ENCODE measurements at regions not wholly inside any gene's neighbourhood (a gene's known extent, or its start where the extent isn't known, plus 50 kb on each side); places are given as distances from the start of the nearest gene placed in this dataset.

GRCh38 chr10:43880160-43880559, 231.5 kb upstream of the ZNF32 start:
- no peaks in the 10 kb centered on the region for H3K9me3 Mint-ChIP-seq
- no peaks in the 10 kb centered on the region for H3K36me3 Mint-ChIP-seq
- no peak overlapping the region for H3K4me3 Mint-ChIP-seq
- no peaks in the 10 kb centered on the region for H3K4me1 Mint-ChIP-seq
- H3K27ac Mint-ChIP-seq: no peak overlapping the region
- H3K27me3 Mint-ChIP-seq: no peaks in the 10 kb centered on the region
- ATAC-seq: no peak

- Mint-ChIP-seq H3K4me1 (no peaks in the 10 kb centered on the region), H3K4me3 (no peak overlapping the region), H3K27ac (no peak overlapping the region), H3K36me3 (no peaks in the 10 kb centered on the region), H3K27me3 (no peaks in the 10 kb centered on the region), H3K9me3 (no peaks in the 10 kb centered on the region)
- no peak for ATAC-seq
Observed at GRCh38 chr10:43879742-43880141, 231.1 kb upstream of the ZNF32 start.

- H3K27me3 Mint-ChIP-seq: no peaks in the 10 kb centered on the region
- no peaks in the 10 kb centered on the region for H3K4me1 Mint-ChIP-seq
- ATAC-seq: no peak
- H3K36me3 Mint-ChIP-seq: no peaks in the 10 kb centered on the region
- no peak overlapping the region for H3K4me3 Mint-ChIP-seq
- H3K27ac Mint-ChIP-seq: no peak overlapping the region
- no peaks in the 10 kb centered on the region for H3K9me3 Mint-ChIP-seq
Observed at GRCh38 chr10:43879162-43879561, 230.5 kb upstream of the ZNF32 start.

- ATAC-seq: no peak
- H3K9me3 Mint-ChIP-seq: no peaks in the 10 kb centered on the region
- no peak overlapping the region for H3K27ac Mint-ChIP-seq
- no peaks in the 10 kb centered on the region for H3K36me3 Mint-ChIP-seq
- H3K4me1 Mint-ChIP-seq: no peaks in the 10 kb centered on the region
- no peaks in the 10 kb centered on the region for H3K27me3 Mint-ChIP-seq
- no peak overlapping the region for H3K4me3 Mint-ChIP-seq
Observed at GRCh38 chr10:43878386-43878785, 229.7 kb upstream of the ZNF32 start.

GRCh38 chr10:43876976-43877375, 228.3 kb upstream of the ZNF32 start:
- no peaks in the 10 kb centered on the region for H3K36me3 Mint-ChIP-seq
- ATAC-seq: no peak
- no peak overlapping the region for H3K4me3 Mint-ChIP-seq
- no peak overlapping the region for H3K27ac Mint-ChIP-seq
- no peaks in the 10 kb centered on the region for H3K4me1 Mint-ChIP-seq
- H3K27me3 Mint-ChIP-seq: no peaks in the 10 kb centered on the region
- H3K9me3 Mint-ChIP-seq: no peaks in the 10 kb centered on the region

GRCh38 chr10:43874984-43875383, 226.3 kb upstream of the ZNF32 start:
- Mint-ChIP-seq H3K4me3 (no peak overlapping the region), H3K9me3 (no peaks in the 10 kb centered on the region), H3K27me3 (no peaks in the 10 kb centered on the region), H3K4me1 (no peaks in the 10 kb centered on the region), H3K27ac (no peak overlapping the region), H3K36me3 (no peaks in the 10 kb centered on the region)
- no peak for ATAC-seq

GRCh38 chr10:43873717-43874116, 225.0 kb upstream of the ZNF32 start:
- Mint-ChIP-seq H3K4me1 (no peaks in the 10 kb centered on the region), H3K27ac (no peak overlapping the region), H3K4me3 (no peak overlapping the region), H3K36me3 (no peaks in the 10 kb centered on the region), H3K27me3 (no peaks in the 10 kb centered on the region), H3K9me3 (no peaks in the 10 kb centered on the region)
- no peak for ATAC-seq

- no peak overlapping the region for H3K4me3 Mint-ChIP-seq
- no peak for ATAC-seq
Observed at GRCh38 chr10:43872644-43873043, 224.0 kb upstream of the ZNF32 start.

GRCh38 chr10:43871545-43871944, 222.9 kb upstream of the ZNF32 start:
- no peak overlapping the region for H3K27ac Mint-ChIP-seq
- H3K4me3 Mint-ChIP-seq: no peak overlapping the region
- no peaks in the 10 kb centered on the region for H3K4me1 Mint-ChIP-seq
- no peaks in the 10 kb centered on the region for H3K27me3 Mint-ChIP-seq
- no peak for ATAC-seq
- no peaks in the 10 kb centered on the region for H3K36me3 Mint-ChIP-seq
- H3K9me3 Mint-ChIP-seq: no peaks in the 10 kb centered on the region

More at GRCh38 chr10:43872644-43873043, 224.0 kb upstream of the ZNF32 start:
- Mint-ChIP-seq H3K36me3 (no peaks in the 10 kb centered on the region), H3K9me3 (no peaks in the 10 kb centered on the region), H3K27ac (no peak overlapping the region), H3K27me3 (no peaks in the 10 kb centered on the region), H3K4me1 (no peaks in the 10 kb centered on the region)

- no peaks in the 10 kb centered on the region for H3K27me3 Mint-ChIP-seq
- no peaks in the 10 kb centered on the region for H3K36me3 Mint-ChIP-seq
- H3K9me3 Mint-ChIP-seq: no peaks in the 10 kb centered on the region
- no peak overlapping the region for H3K27ac Mint-ChIP-seq
- no peaks in the 10 kb centered on the region for H3K4me1 Mint-ChIP-seq
- ATAC-seq: no peak
- H3K4me3 Mint-ChIP-seq: no peak overlapping the region
Observed at GRCh38 chr10:43870968-43871439, 222.3 kb upstream of the ZNF32 start.

- H3K9me3 Mint-ChIP-seq: no peaks in the 10 kb centered on the region
- H3K27ac Mint-ChIP-seq: no peak overlapping the region
- no peaks in the 10 kb centered on the region for H3K36me3 Mint-ChIP-seq
- no peaks in the 10 kb centered on the region for H3K27me3 Mint-ChIP-seq
- H3K4me1 Mint-ChIP-seq: no peaks in the 10 kb centered on the region
- no peak overlapping the region for H3K4me3 Mint-ChIP-seq
- no peak for ATAC-seq
Observed at GRCh38 chr10:43869669-43870322, 221.1 kb upstream of the ZNF32 start.

- no peaks in the 10 kb centered on the region for H3K27me3 Mint-ChIP-seq
- H3K4me3 Mint-ChIP-seq: no peak overlapping the region
- H3K4me1 Mint-ChIP-seq: no peaks in the 10 kb centered on the region
- no peaks in the 10 kb centered on the region for H3K36me3 Mint-ChIP-seq
- H3K9me3 Mint-ChIP-seq: no peaks in the 10 kb centered on the region
- no peak for ATAC-seq
- H3K27ac Mint-ChIP-seq: no peak overlapping the region
Observed at GRCh38 chr10:43868952-43869351, 220.3 kb upstream of the ZNF32 start.

- Mint-ChIP-seq H3K9me3 (no peaks in the 10 kb centered on the region), H3K36me3 (no peaks in the 10 kb centered on the region)
- no peak for ATAC-seq
Observed at GRCh38 chr10:43867667-43868565, 219.2 kb upstream of the ZNF32 start.

GRCh38 chr10:43867113-43867512, 218.4 kb upstream of the ZNF32 start:
- no peak for ATAC-seq
- Mint-ChIP-seq H3K27ac (no peak overlapping the region), H3K27me3 (no peaks in the 10 kb centered on the region)

More at GRCh38 chr10:43867667-43868565, 219.2 kb upstream of the ZNF32 start:
- Mint-ChIP-seq H3K27ac (no peak overlapping the region), H3K4me3 (no peak overlapping the region), H3K4me1 (no peaks in the 10 kb centered on the region), H3K27me3 (no peaks in the 10 kb centered on the region)

GRCh38 chr10:43866712-43867111, 218.0 kb upstream of the ZNF32 start:
- no peak for ATAC-seq
- Mint-ChIP-seq H3K27me3 (no peaks in the 10 kb centered on the region), H3K4me1 (no peaks in the 10 kb centered on the region)

More at GRCh38 chr10:43867113-43867512, 218.4 kb upstream of the ZNF32 start:
- Mint-ChIP-seq H3K36me3 (no peaks in the 10 kb centered on the region), H3K4me3 (no peak overlapping the region), H3K4me1 (no peaks in the 10 kb centered on the region), H3K9me3 (peaks cover 2% of the 10 kb centered on the region)

More at GRCh38 chr10:43866712-43867111, 218.0 kb upstream of the ZNF32 start:
- Mint-ChIP-seq H3K27ac (no peak overlapping the region), H3K36me3 (no peaks in the 10 kb centered on the region), H3K4me3 (no peak overlapping the region), H3K9me3 (peaks cover 4% of the 10 kb centered on the region)
